Immature natural killer cell (primary cell): ENCODE measurements at regions not wholly inside any gene's neighbourhood (a gene's known extent, or its start where the extent isn't known, plus 50 kb on each side); places are given as distances from the start of the nearest gene placed in this dataset.
"Not testable (repeated sequence)": the region's sequence is repeated elsewhere in the genome, so short reads cannot be mapped to it uniquely, and the experiment has no call there.

Experiments
- DNase-seq, 3 donors: peaks; one replicate each; pipeline ENCODE4 v3.0.0; 2022; ENCODE audit warnings: mixed read lengths in 1 of 3
- H3K27ac Mint-ChIP-seq, 6 donors: one replicate each; pipeline ENCODE4 v1.8.0; 2020; ENCODE audit warnings: mixed read lengths in 6 of 6, mild to moderate bottlenecking in 5 of 6, inconsistent platforms in 4 of 6, moderate library complexity in 3 of 6
- H3K27me3 Mint-ChIP-seq, 3 donors: one replicate each; pipeline ENCODE4 v1.8.0; 2020 to 2021; ENCODE audit warnings: low read depth in 3 of 3, mild to moderate bottlenecking in 3 of 3, mixed read lengths in 3 of 3, moderate library complexity in 3 of 3, inconsistent platforms in 1 of 3
- H3K36me3 Mint-ChIP-seq, 3 donors: one replicate each; pipeline ENCODE4 v1.8.0; 2020; ENCODE audit warnings: mixed read lengths in 3 of 3, inconsistent platforms in 2 of 3, mild to moderate bottlenecking in 2 of 3
- H3K4me1 Mint-ChIP-seq, 2 donors: one replicate each; pipeline ENCODE4 v1.8.0; 2020; ENCODE audit warnings: inconsistent platforms in 2 of 2, mild to moderate bottlenecking in 2 of 2, mixed read lengths in 2 of 2, moderate library complexity in 1 of 2
- H3K4me3 Mint-ChIP-seq, 5 donors: one replicate each; pipeline ENCODE4 v1.8.0; 2020; ENCODE audit warnings: mild to moderate bottlenecking in 5 of 5, mixed read lengths in 5 of 5, inconsistent platforms in 3 of 5, moderate library complexity in 3 of 5
- H3K9me3 Mint-ChIP-seq, 6 donors: one replicate each; pipeline ENCODE4 v1.8.0; 2020; ENCODE audit warnings: mild to moderate bottlenecking in 6 of 6, mixed read lengths in 6 of 6, inconsistent platforms in 4 of 6, moderate library complexity in 3 of 6

GRCh38 chr18:37846996-37847395, 281.4 kb upstream of the CELF4 start:
- H3K4me3 Mint-ChIP-seq = no peak overlapping the region
- no peak for DNase-seq
- H3K36me3 Mint-ChIP-seq = no peaks in the 10 kb centered on the region
- H3K9me3 Mint-ChIP-seq = peaks cover 0 to 36% (median 11%) of the 10 kb centered on the region in 6 donors
- no peaks in the 10 kb centered on the region for H3K4me1 Mint-ChIP-seq
- no peaks in the 10 kb centered on the region for H3K27me3 Mint-ChIP-seq
- no peak overlapping the region for H3K27ac Mint-ChIP-seq

- H3K27ac Mint-ChIP-seq = no peak overlapping the region
- H3K27me3 Mint-ChIP-seq = no peaks in the 10 kb centered on the region
- H3K9me3 Mint-ChIP-seq = peaks cover under 1 to 22% (median 9%) of the 10 kb centered on the region in 6 donors
- H3K36me3 Mint-ChIP-seq = no peaks in the 10 kb centered on the region
- H3K4me1 Mint-ChIP-seq = no peaks in the 10 kb centered on the region
- H3K4me3 Mint-ChIP-seq = no peak overlapping the region
- no peak for DNase-seq
Measured at GRCh38 chr18:37845498-37845897, 279.9 kb upstream of the CELF4 start.

- Mint-ChIP-seq H3K27me3 (no peaks in the 10 kb centered on the region), H3K36me3 (no peaks in the 10 kb centered on the region), H3K4me3 (no peak overlapping the region), H3K27ac (no peak overlapping the region), H3K4me1 (no peaks in the 10 kb centered on the region), H3K9me3 (peaks cover 6 to 27% (median 11%) of the 10 kb centered on the region in 6 donors)
- no peak for DNase-seq
Measured at GRCh38 chr18:37844209-37844970, 278.8 kb upstream of the CELF4 start.

GRCh38 chr18:37838083-37838482, 272.5 kb upstream of the CELF4 start:
- no peak for DNase-seq
- peaks cover 7 to 28% (median 16%) of the 10 kb centered on the region in 6 donors for H3K9me3 Mint-ChIP-seq
- H3K4me1 Mint-ChIP-seq = no peaks in the 10 kb centered on the region
- no peak overlapping the region for H3K27ac Mint-ChIP-seq
- no peak overlapping the region for H3K4me3 Mint-ChIP-seq
- H3K36me3 Mint-ChIP-seq = no peaks in the 10 kb centered on the region
- H3K27me3 Mint-ChIP-seq = no peaks in the 10 kb centered on the region

GRCh38 chr18:37836071-37836970, 270.7 kb upstream of the CELF4 start:
- Mint-ChIP-seq H3K36me3 (peaks cover 0 to 2% (median 0%) of the 10 kb centered on the region in 3 donors), H3K9me3 (peaks cover 7 to 33% (median 20%) of the 10 kb centered on the region in 6 donors), H3K27ac (no peak overlapping the region), H3K4me3 (no peak overlapping the region), H3K27me3 (no peaks in the 10 kb centered on the region), H3K4me1 (no peaks in the 10 kb centered on the region)
- no peak for DNase-seq

GRCh38 chr18:37832010-37832695, 266.6 kb upstream of the CELF4 start:
- not testable (repeated sequence) for DNase-seq, H3K4me1 Mint-ChIP-seq, H3K27ac Mint-ChIP-seq, H3K4me3 Mint-ChIP-seq, H3K27me3 Mint-ChIP-seq, H3K36me3 Mint-ChIP-seq
- peaks cover 5 to 30% (median 18%) of the 10 kb centered on the region in 6 donors for H3K9me3 Mint-ChIP-seq

- Mint-ChIP-seq H3K4me1 (no peaks in the 10 kb centered on the region), H3K27ac (no peak overlapping the region), H3K36me3 (peaks cover 0 to 9% (median 4%) of the 10 kb centered on the region in 3 donors), H3K9me3 (peaks cover 19 to 59% (median 32%) of the 10 kb centered on the region in 6 donors), H3K27me3 (peaks cover 0 to 2% (median 2%) of the 10 kb centered on the region in 3 donors), H3K4me3 (no peak overlapping the region)
- no peak for DNase-seq
Measured at GRCh38 chr18:37812961-37813360, 247.4 kb upstream of the CELF4 start.

GRCh38 chr18:37805773-37806404, 240.3 kb upstream of the CELF4 start:
- Mint-ChIP-seq H3K9me3 (peaks cover 6 to 48% (median 22%) of the 10 kb centered on the region in 6 donors), H3K27ac (no peak overlapping the region), H3K27me3 (peaks cover 0 to 9% (median 2%) of the 10 kb centered on the region in 3 donors), H3K4me3 (no peak overlapping the region), H3K4me1 (no peaks in the 10 kb centered on the region), H3K36me3 (no peaks in the 10 kb centered on the region)
- no peak for DNase-seq

GRCh38 chr18:37796823-37797349, 231.3 kb upstream of the CELF4 start:
- H3K36me3 Mint-ChIP-seq = no peaks in the 10 kb centered on the region
- H3K4me1 Mint-ChIP-seq = no peaks in the 10 kb centered on the region
- no peak overlapping the region for H3K4me3 Mint-ChIP-seq
- H3K9me3 Mint-ChIP-seq = peaks cover 11 to 22% (median 18%) of the 10 kb centered on the region in 6 donors
- H3K27ac Mint-ChIP-seq = no peak overlapping the region
- DNase-seq = no peak
- H3K27me3 Mint-ChIP-seq = no peaks in the 10 kb centered on the region

GRCh38 chr18:37787452-37787851, 221.9 kb upstream of the CELF4 start:
- H3K36me3 Mint-ChIP-seq = no peaks in the 10 kb centered on the region
- H3K27ac Mint-ChIP-seq = no peak overlapping the region
- H3K9me3 Mint-ChIP-seq = peaks cover 0 to 8% (median 4%) of the 10 kb centered on the region in 6 donors
- H3K4me1 Mint-ChIP-seq = no peaks in the 10 kb centered on the region
- no peak overlapping the region for H3K4me3 Mint-ChIP-seq
- peaks cover 0 to 3% (median 0%) of the 10 kb centered on the region in 3 donors for H3K27me3 Mint-ChIP-seq
- no peak for DNase-seq

GRCh38 chr18:37783771-37784170, 218.2 kb upstream of the CELF4 start:
- no peaks in the 10 kb centered on the region for H3K36me3 Mint-ChIP-seq
- no peaks in the 10 kb centered on the region for H3K4me1 Mint-ChIP-seq
- peaks cover 0 to 5% (median 0%) of the 10 kb centered on the region in 6 donors for H3K9me3 Mint-ChIP-seq
- no peak overlapping the region for H3K4me3 Mint-ChIP-seq
- DNase-seq = no peak
- H3K27me3 Mint-ChIP-seq = no peaks in the 10 kb centered on the region
- H3K27ac Mint-ChIP-seq = no peak overlapping the region

- DNase-seq = no peak
- no peak overlapping the region for H3K4me3 Mint-ChIP-seq
- H3K27me3 Mint-ChIP-seq = no peaks in the 10 kb centered on the region
Measured at GRCh38 chr18:37779220-37779619, 213.6 kb upstream of the CELF4 start.

More at GRCh38 chr18:37779220-37779619, 213.6 kb upstream of the CELF4 start:
- Mint-ChIP-seq H3K9me3 (peaks cover 0 to 16% (median 3%) of the 10 kb centered on the region in 6 donors), H3K36me3 (no peaks in the 10 kb centered on the region), H3K27ac (no peak overlapping the region), H3K4me1 (no peaks in the 10 kb centered on the region)
